GM12892 (cell line): ENCODE measurements at regions not wholly inside any gene's neighbourhood (a gene's known extent, or its start where the extent isn't known, plus 50 kb on each side); places are given as distances from the start of the nearest gene placed in this dataset.
"Not testable (repeated sequence)": the region's sequence is repeated elsewhere in the genome, so short reads cannot be mapped to it uniquely, and the experiment has no call there.

ENCODE experiments used
- DNase-seq: peaks from one replicate; pipeline ENCODE4 v3.0.0; 2011; ENCODE audit not compliant: insufficient read length
- FAIRE-seq: peaks from 2 replicates; lab custom pipeline; 2011; peaks lifted over from hg19 to GRCh38; lab: Jason Lieb, UNC
- POLR2A ChIP-seq: IDR thresholded peaks from 2 replicates; pipeline ENCODE4 v1.6.1; 2011; ENCODE audit warnings: low read depth, low read length, control low read depth
- POLR2AphosphoS5 ChIP-seq: IDR thresholded peaks from 2 replicates; pipeline ENCODE4 v1.6.1; 2011; ENCODE audit warnings: low read depth, low read length, control low read depth
- TAF1 ChIP-seq: IDR thresholded peaks from 2 replicates; pipeline ENCODE4 v1.6.1; 2011; ENCODE audit warnings: low read depth, mild to moderate bottlenecking, control low read depth, low read length, borderline replicate concordance

GRCh38 chr2:52035391-52035790 is 1003.5 kb upstream of the NRXN1 start:
- no peak for DNase-seq
- FAIRE-seq: no peak
- TF ChIP-seq POLR2A (no peak), TAF1 (no peak), POLR2AphosphoS5 (no peak)

- FAIRE-seq (no peak), DNase-seq (no peak)
- no peak for TF ChIP-seq POLR2A
- no peak for TF ChIP-seq TAF1
- no peak for TF ChIP-seq POLR2AphosphoS5
These were observed 1002.8 kb upstream of the NRXN1 start for GRCh38 chr2:52034706-52035105.

GRCh38 chr2:52022006-52022405 is 990.1 kb upstream of the NRXN1 start:
- FAIRE-seq: no peak
- no peak for TF ChIP-seq TAF1
- no peak for TF ChIP-seq POLR2AphosphoS5
- TF ChIP-seq POLR2A: no peak
- no peak for DNase-seq

GRCh38 chr2:52017646-52018235 is 985.8 kb upstream of the NRXN1 start:
- DNase-seq: no peak
- TF ChIP-seq TAF1 (no peak), POLR2A (no peak), POLR2AphosphoS5 (no peak)
- no peak for FAIRE-seq

- DNase-seq, FAIRE-seq: not testable (repeated sequence)
These were observed 975.0 kb upstream of the NRXN1 start for GRCh38 chr2:52006821-52007366.

- FAIRE-seq (no peak), DNase-seq (no peak)
- no peak for TF ChIP-seq POLR2A
- no peak for TF ChIP-seq TAF1
- TF ChIP-seq POLR2AphosphoS5: no peak
These were observed 968.4 kb upstream of the NRXN1 start for GRCh38 chr2:52000151-52000855.

GRCh38 chr2:51998890-51999289 is 967.0 kb upstream of the NRXN1 start:
- FAIRE-seq: no peak
- TF ChIP-seq TAF1 (no peak), POLR2AphosphoS5 (no peak), POLR2A (no peak)

GRCh38 chr2:51997571-51997970 is 965.6 kb upstream of the NRXN1 start:
- TF ChIP-seq POLR2AphosphoS5 (no peak), POLR2A (no peak), TAF1 (no peak)
- FAIRE-seq (no peak), DNase-seq (no peak)

More at GRCh38 chr2:51998890-51999289, 967.0 kb upstream of the NRXN1 start:
- DNase-seq: no peak

- DNase-seq: no peak
- TF ChIP-seq POLR2A (no peak), TAF1 (no peak), POLR2AphosphoS5 (no peak)
These were observed 963.4 kb upstream of the NRXN1 start for GRCh38 chr2:51995293-51995692.

GRCh38 chr2:51994123-51994763 is 962.3 kb upstream of the NRXN1 start:
- TF ChIP-seq POLR2A (no peak), POLR2AphosphoS5 (no peak)
- DNase-seq: no peak
- no peak for FAIRE-seq

More at GRCh38 chr2:51995293-51995692, 963.4 kb upstream of the NRXN1 start:
- FAIRE-seq: no peak

- DNase-seq (no peak), FAIRE-seq (no peak)
- TF ChIP-seq POLR2AphosphoS5 (no peak), POLR2A (no peak), TAF1 (no peak)
These were observed 958.8 kb upstream of the NRXN1 start for GRCh38 chr2:51990684-51991083.
